HepG2 (cell line): ENCODE measurements at regions not wholly inside any gene's neighbourhood (a gene's known extent, or its start where the extent isn't known, plus 50 kb on each side); places are given as distances from the start of the nearest gene placed in this dataset.

Source experiments
- ATAC-seq: fragments of 200-7000 bp; cut with Tn5 transposase; 3 replicates; pipeline ENCODE4 v1.9.1; 2020; ENCODE audit warnings: mild to moderate bottlenecking, moderate library complexity
- BruUV-seq: library from RNA; stranded (reverse); fragments of 400-500 nt; replicated peaks from 2 replicates; lab custom pipeline; 2021; lab: Mats Ljungman, UMichigan
- CTCF ChIA-PET: fragments of 300-600 bp; formaldehyde crosslinking; extraction: SDS; loops from one replicate; lab custom pipeline; 2021; ENCODE audit warnings: low total read pairs, inconsistent platforms, low intra/inter-chr PET ratio; lab: Yijun Ruan, JAX
- POLR2A ChIA-PET: fragments of 350-600 bp; sonication (Branson Sonifier 250); formaldehyde crosslinking; loops from one replicate; lab custom pipeline; 2020; ENCODE audit warnings: antibody characterized with exemption, inconsistent platforms; lab: Yijun Ruan, JAX
- DNase-seq: peaks from one replicate; pipeline ENCODE4 v3.0.0-alpha.2; 2015; ENCODE audit warnings: low spot score
- FAIRE-seq: peaks from 3 replicates; lab custom pipeline; 2011; peaks lifted over from hg19 to GRCh38; lab: Jason Lieb, UNC
- H2AFZ ChIP-seq: one replicate; pipeline ENCODE4 v1.6.1; 2011; ENCODE audit warnings: low read length, inconsistent platforms
- H3K27ac ChIP-seq: fragments of 300-600 bp; 3 replicates; pipeline ENCODE4 v1.8.0; 2011; ENCODE audit warnings: mixed run types, mild to moderate bottlenecking, mixed read lengths, low read length, inconsistent platforms; ENCODE audit not compliant: insufficient read depth; ENCODE audit errors: extremely low read length
- H3K27me3 ChIP-seq, 2 experiments: fragments of 200-600 bp in 1 of 2; 2 replicates in 1 of 2; 3 replicates in 1 of 2; pipeline versions ENCODE4 v1.6.0 to v1.8.0; 2011; ENCODE audit warnings: low read length in 2 of 2, mild to moderate bottlenecking in 2 of 2, moderate library complexity in 2 of 2, inconsistent platforms in 1 of 2; ENCODE audit not compliant: insufficient read depth in 2 of 2, control insufficient read depth in 1 of 2
- H3K36me3 ChIP-seq, 2 experiments: fragments of 200-600 bp in 1 of 2; replicated peaks in 1 of 2; 2 replicates in 1 of 2; 3 replicates in 1 of 2; pipeline versions ENCODE4 v1.5.1 to v1.8.0; 2011; ENCODE audit warnings: low read length in 2 of 2, inconsistent platforms in 1 of 2; ENCODE audit not compliant: insufficient read depth in 2 of 2, control insufficient read depth in 1 of 2
- H3K4me1 ChIP-seq: 2 replicates; pipeline ENCODE4 v1.5.1; 2012; ENCODE audit warnings: low read length, inconsistent platforms; ENCODE audit not compliant: insufficient read depth
- H3K4me2 ChIP-seq: 2 replicates; pipeline ENCODE4 v1.6.0; 2011; ENCODE audit warnings: low read depth, low read length, inconsistent platforms
- H3K4me3 ChIP-seq, 3 experiments: fragments of 200-600 bp in 1 of 3; sonication (generic), shearing (Covaris generic) in 1 of 3; replicated peaks in 1 of 3; 2 replicates each; pipeline ENCODE4 v1.5.1; 2011 to 2016; ENCODE audit warnings: low read length in 3 of 3, inconsistent platforms in 2 of 3, low read depth in 2 of 3, mild to moderate bottlenecking in 2 of 3, control low read depth in 1 of 3, mixed read lengths in 1 of 3; ENCODE audit not compliant: insufficient read depth in 1 of 3
- H3K79me2 ChIP-seq: one replicate; pipeline ENCODE4 v1.6.1; 2011; ENCODE audit warnings: low read length, inconsistent platforms; ENCODE audit not compliant: insufficient read depth
- H3K9ac ChIP-seq: 2 replicates; pipeline ENCODE4 v1.6.0; 2011; ENCODE audit warnings: mild to moderate bottlenecking, low read depth, low read length, inconsistent platforms; ENCODE audit not compliant: insufficient read depth
- H3K9me3 ChIP-seq: 2 replicates; pipeline ENCODE4 v1.5.1; 2012; ENCODE audit warnings: mild to moderate bottlenecking, low read length
- H4K20me1 ChIP-seq: 2 replicates; pipeline ENCODE4 v1.6.0; 2011; ENCODE audit warnings: inconsistent platforms, mild to moderate bottlenecking, low read length, moderate library complexity; ENCODE audit not compliant: insufficient read depth
- BCL6 ChIP-seq: IDR thresholded peaks from 2 replicates; pipeline ENCODE4 v1.6.1; 2016; ENCODE audit warnings: missing genetic modification reagents, missing compliant biosample characterization
- CHD2 ChIP-seq: IDR thresholded peaks from 2 replicates; pipeline ENCODE4 v1.6.1; 2011; ENCODE audit warnings: low read depth, low read length, improper control_type of control experiment
- FOXK2 ChIP-seq: fragments of 450-650 bp; IDR thresholded peaks from 2 replicates; pipeline ENCODE4 v1.6.1; 2016
- HDAC2 ChIP-seq: sonication (generic); formaldehyde crosslinking; IDR thresholded peaks from 2 replicates; pipeline ENCODE4 v1.4.0; 2020; ENCODE audit warnings: missing genetic modification reagents
- KDM1A ChIP-seq: IDR thresholded peaks from 2 replicates; pipeline ENCODE4 v1.6.1; 2016; ENCODE audit warnings: missing compliant biosample characterization
- PHF20 ChIP-seq: sonication (generic); formaldehyde crosslinking; IDR thresholded peaks from 2 replicates; pipeline ENCODE4 v1.5.0; 2020; ENCODE audit warnings: mild to moderate bottlenecking, missing genetic modification reagents
- STAT6 ChIP-seq: sonication (generic); formaldehyde crosslinking; IDR thresholded peaks from 2 replicates; pipeline ENCODE4 v1.4.0; 2020; ENCODE audit warnings: missing genetic modification reagents, mild to moderate bottlenecking, borderline replicate concordance
- ZNF496 ChIP-seq: sonication (generic); formaldehyde crosslinking; IDR thresholded peaks from 2 replicates; pipeline ENCODE4 v1.8.1; 2023; ENCODE audit warnings: mild to moderate bottlenecking, moderate library complexity, missing genetic modification reagents; ENCODE audit not compliant: insufficient replicate concordance
- ZNF510 ChIP-seq: sonication (generic); formaldehyde crosslinking; IDR thresholded peaks from 2 replicates; pipeline ENCODE4 v1.4.0; 2020; ENCODE audit warnings: low read depth, mild to moderate bottlenecking, missing genetic modification reagents
- ZNF775 ChIP-seq: sonication (generic); formaldehyde crosslinking; IDR thresholded peaks from 2 replicates; pipeline ENCODE4 v1.4.0; 2020; ENCODE audit warnings: missing genetic modification reagents, mild to moderate bottlenecking, moderate library complexity, borderline replicate concordance
- WGBS: methylation state at CpG from one replicate; pipeline ENCODE4 v1.1.6; 2017; ENCODE audit warnings: low lambda C conversion rate; 5-methylcytosine and 5-hydroxymethylcytosine counted together
- in situ Hi-C: cut with HindIII; loops from 2 replicates; pipeline ENCODE4 v1.10.0; 2017; ENCODE audit warnings: low pct_unique_long_range_greater_than_20kb; ENCODE audit not compliant: extremely low pct_ligation_motif_present
- intact Hi-C: fragments of 100-400 bp; cut with micrococcal nuclease; formaldehyde crosslinking; loops from one replicate; pipeline ENCODE4 v1.10.0; 2022; ENCODE audit not compliant: unreplicated experiment
- TF ChIP-seq, protein P1 (sequence below): sonication (generic); formaldehyde crosslinking; IDR thresholded peaks from 2 replicates; pipeline ENCODE4 v1.8.0; 2022; ENCODE audit warnings: low read depth, missing genetic modification reagents
- TF ChIP-seq, protein P2 (sequence below): sonication (generic); formaldehyde crosslinking; IDR thresholded peaks from 2 replicates; pipeline ENCODE4 v1.5.0; 2020; ENCODE audit warnings: mild to moderate bottlenecking, missing genetic modification reagents
- TF ChIP-seq, protein P3 (sequence below): sonication (generic); IDR thresholded peaks from 2 replicates; pipeline ENCODE4 v1.6.1; 2016; ENCODE audit warnings: low read depth, borderline replicate concordance

DNA sequence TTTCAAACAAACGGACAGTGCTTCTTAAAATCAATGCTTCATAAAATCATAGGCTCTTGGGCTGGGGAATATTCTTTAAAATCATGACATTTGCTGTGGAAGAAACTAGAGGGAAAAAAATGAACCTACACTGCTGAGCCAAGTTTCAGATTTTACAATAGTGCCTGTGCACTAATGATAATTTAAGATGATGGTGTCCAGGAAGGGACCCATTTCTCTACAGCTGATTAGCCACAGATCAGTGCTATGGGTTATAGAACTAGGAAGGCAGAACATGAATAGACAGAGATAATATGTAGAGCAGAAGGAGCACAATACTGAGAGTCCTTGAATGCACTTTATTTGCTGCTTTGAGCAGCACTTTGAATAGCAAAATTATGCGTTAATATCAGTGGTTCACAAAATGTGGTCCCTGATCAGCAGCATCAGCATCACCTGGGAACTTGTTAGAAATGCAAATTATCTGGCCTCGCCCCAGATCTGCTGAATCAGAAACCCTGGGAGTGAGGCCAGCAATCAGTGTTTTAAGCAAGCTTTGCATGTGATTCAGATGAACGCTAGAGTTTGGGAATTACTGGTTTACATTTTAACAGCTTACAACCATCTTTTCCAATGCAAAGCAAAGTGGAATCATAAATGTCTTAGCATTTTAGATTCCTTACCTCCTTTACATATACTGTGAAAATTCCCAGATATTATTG, 135.8 kb upstream of the ANKRD28 start:
- Histone ChIP-seq H3K4me1 (no peaks in the 10 kb centered on the region), H3K27me3 (no peaks in the 10 kb centered on the region), H2AFZ (no peak overlapping the region), H3K36me3 (no peaks in the 10 kb centered on the region), H3K9me3 (no peaks in the 10 kb centered on the region), H4K20me1 (no peaks in the 10 kb centered on the region), H3K79me2 (no peaks in the 10 kb centered on the region), H3K9ac (no peak overlapping the region), H3K4me2 (no peak overlapping the region), H3K4me3 (no peak overlapping the region), H3K27ac (no peak overlapping the region)
- no peak for DNase-seq
- ChIA-PET CTCF (no interaction called here), POLR2A (no interaction called here)
- ATAC-seq, result no peak
- BruUV-seq, result no TSS peak
- no peak for FAIRE-seq
- intact Hi-C loops, result no loop called here
- TF ChIP-seq PHF20 (CRISPR knock-in tag) (no peak), ZNF496 (no peak), KDM1A (CRISPR knock-in tag) (no peak), HDAC2 (CRISPR knock-in tag) (no peak), STAT6 (no peak), BCL6 (CRISPR knock-in tag) (no peak), ZNF510 (CRISPR knock-in tag) (no peak), FOXK2 (no peak), ZNF775 (CRISPR knock-in tag) (no peak), CHD2 (no peak)
- TF ChIP-seq, protein P1, sequence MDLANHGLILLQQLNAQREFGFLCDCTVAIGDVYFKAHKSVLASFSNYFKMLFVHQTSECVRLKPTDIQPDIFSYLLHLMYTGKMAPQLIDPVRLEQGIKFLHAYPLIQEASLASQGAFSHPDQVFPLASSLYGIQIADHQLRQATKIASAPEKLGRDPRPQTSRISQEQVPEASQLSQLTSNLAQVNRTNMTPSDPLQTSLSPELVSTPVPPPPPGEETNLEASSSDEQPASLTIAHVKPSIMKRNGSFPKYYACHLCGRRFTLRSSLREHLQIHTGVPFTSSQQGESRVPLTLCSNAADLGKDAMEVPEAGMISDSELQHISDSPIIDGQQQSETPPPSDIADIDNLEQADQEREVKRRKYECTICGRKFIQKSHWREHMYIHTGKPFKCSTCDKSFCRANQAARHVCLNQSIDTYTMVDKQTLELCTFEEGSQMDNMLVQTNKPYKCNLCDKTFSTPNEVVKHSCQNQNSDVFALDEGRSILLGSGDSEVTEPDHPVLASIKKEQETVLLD, result no peak
- TF ChIP-seq, protein P2, sequence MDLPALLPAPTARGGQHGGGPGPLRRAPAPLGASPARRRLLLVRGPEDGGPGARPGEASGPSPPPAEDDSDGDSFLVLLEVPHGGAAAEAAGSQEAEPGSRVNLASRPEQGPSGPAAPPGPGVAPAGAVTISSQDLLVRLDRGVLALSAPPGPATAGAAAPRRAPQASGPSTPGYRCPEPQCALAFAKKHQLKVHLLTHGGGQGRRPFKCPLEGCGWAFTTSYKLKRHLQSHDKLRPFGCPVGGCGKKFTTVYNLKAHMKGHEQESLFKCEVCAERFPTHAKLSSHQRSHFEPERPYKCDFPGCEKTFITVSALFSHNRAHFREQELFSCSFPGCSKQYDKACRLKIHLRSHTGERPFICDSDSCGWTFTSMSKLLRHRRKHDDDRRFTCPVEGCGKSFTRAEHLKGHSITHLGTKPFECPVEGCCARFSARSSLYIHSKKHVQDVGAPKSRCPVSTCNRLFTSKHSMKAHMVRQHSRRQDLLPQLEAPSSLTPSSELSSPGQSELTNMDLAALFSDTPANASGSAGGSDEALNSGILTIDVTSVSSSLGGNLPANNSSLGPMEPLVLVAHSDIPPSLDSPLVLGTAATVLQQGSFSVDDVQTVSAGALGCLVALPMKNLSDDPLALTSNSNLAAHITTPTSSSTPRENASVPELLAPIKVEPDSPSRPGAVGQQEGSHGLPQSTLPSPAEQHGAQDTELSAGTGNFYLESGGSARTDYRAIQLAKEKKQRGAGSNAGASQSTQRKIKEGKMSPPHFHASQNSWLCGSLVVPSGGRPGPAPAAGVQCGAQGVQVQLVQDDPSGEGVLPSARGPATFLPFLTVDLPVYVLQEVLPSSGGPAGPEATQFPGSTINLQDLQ (CRISPR knock-in tag), result no peak
- TF ChIP-seq, protein P3, sequence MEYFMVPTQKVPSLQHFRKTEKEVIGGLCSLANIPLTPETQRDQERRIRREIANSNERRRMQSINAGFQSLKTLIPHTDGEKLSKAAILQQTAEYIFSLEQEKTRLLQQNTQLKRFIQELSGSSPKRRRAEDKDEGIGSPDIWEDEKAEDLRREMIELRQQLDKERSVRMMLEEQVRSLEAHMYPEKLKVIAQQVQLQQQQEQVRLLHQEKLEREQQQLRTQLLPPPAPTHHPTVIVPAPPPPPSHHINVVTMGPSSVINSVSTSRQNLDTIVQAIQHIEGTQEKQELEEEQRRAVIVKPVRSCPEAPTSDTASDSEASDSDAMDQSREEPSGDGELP, result no peak
- 12% methylated on average over 4 of the region's 4 CpGs for WGBS
- in situ Hi-C loops, result no loop called here
